ENCODE measurements at regions not wholly inside any gene's neighbourhood (a gene's known extent, or its start where the extent isn't known, plus 50 kb on each side); places are given as distances from the start of the nearest gene placed in this dataset.

GRCh38 chr9:87324613-87325194 lies 173.0 kb upstream of the DAPK1 start:
- DNase-seq (ENCODE audit: low read depth in 2 of 2) = peak; percentile 57 to 79

GRCh38 chr9:87327575-87328125 lies 170.0 kb upstream of the DAPK1 start:
- DNase-seq (ENCODE audit: low read depth in 2 of 2) = no peak

GRCh38 chr9:87333802-87334201 lies 163.9 kb upstream of the DAPK1 start:
- no peak for DNase-seq (ENCODE audit: low read depth in 2 of 2)

GRCh38 chr9:87334366-87334765 lies 163.3 kb upstream of the DAPK1 start:
- DNase-seq (ENCODE audit: low read depth in 2 of 2) = peak in 1 of 2 donors; percentile 33

GRCh38 chr9:87336407-87336806 lies 161.3 kb upstream of the DAPK1 start:
- DNase-seq (ENCODE audit: low read depth in 2 of 2) = peak in 1 of 2 donors; percentile 21

- peak; percentile 81 to 89 for DNase-seq (ENCODE audit: low read depth in 2 of 2)
Observed at GRCh38 chr9:87336914-87337333, 160.7 kb upstream of the DAPK1 start.

- DNase-seq (ENCODE audit: low read depth in 2 of 2) = peak in 1 of 2 donors; percentile 14
Observed at GRCh38 chr9:87337335-87338087, 160.2 kb upstream of the DAPK1 start.

GRCh38 chr9:87338088-87338989 lies 159.3 kb upstream of the DAPK1 start:
- DNase-seq (ENCODE audit: low read depth in 2 of 2) = no peak

GRCh38 chr9:87340391-87340790 lies 157.3 kb upstream of the DAPK1 start:
- no peak for DNase-seq (ENCODE audit: low read depth in 2 of 2)

- no peak for DNase-seq (ENCODE audit: low read depth in 2 of 2)
Observed at GRCh38 chr9:87342743-87343142, 154.9 kb upstream of the DAPK1 start.

GRCh38 chr9:87343816-87344430 lies 153.7 kb upstream of the DAPK1 start:
- DNase-seq (ENCODE audit: low read depth in 2 of 2) = no peak

GRCh38 chr9:87346061-87346665 lies 151.5 kb upstream of the DAPK1 start:
- no peak for DNase-seq (ENCODE audit: low read depth in 2 of 2)

- DNase-seq (ENCODE audit: low read depth in 2 of 2) = no peak
Observed at GRCh38 chr9:87350915-87351314, 146.8 kb upstream of the DAPK1 start.

GRCh38 chr9:87353301-87353700 lies 144.4 kb upstream of the DAPK1 start:
- DNase-seq (ENCODE audit: low read depth in 2 of 2) = no peak

GRCh38 chr9:87354147-87354546 lies 143.5 kb upstream of the DAPK1 start:
- DNase-seq (ENCODE audit: low read depth in 2 of 2) = no peak

- no peak for DNase-seq (ENCODE audit: low read depth in 2 of 2)
Observed at GRCh38 chr9:87357600-87357999, 140.1 kb upstream of the DAPK1 start.

GRCh38 chr9:87359264-87359663 lies 138.4 kb upstream of the DAPK1 start:
- DNase-seq (ENCODE audit: low read depth in 2 of 2) = no peak

GRCh38 chr9:87359958-87360601 lies 137.6 kb upstream of the DAPK1 start:
- DNase-seq (ENCODE audit: low read depth in 2 of 2) = no peak

- DNase-seq (ENCODE audit: low read depth in 2 of 2) = no peak
Observed at GRCh38 chr9:87370049-87370685, 127.5 kb upstream of the DAPK1 start.

GRCh38 chr9:87371795-87372355 lies 125.8 kb upstream of the DAPK1 start:
- DNase-seq (ENCODE audit: low read depth in 2 of 2) = no peak

Data from lung microvascular endothelial cell (primary cell).